GM23248 (cell line): ENCODE measurements at regions not wholly inside any gene's neighbourhood (a gene's known extent, or its start where the extent isn't known, plus 50 kb on each side); places are given as distances from the start of the nearest gene placed in this dataset.

ENCODE experiments used
- EZH2 ChIP-seq: fragments of 200-600 bp; sonication (generic); IDR thresholded peaks from 2 replicates; pipeline ENCODE4 v1.6.1; 2018; ENCODE audit warnings: antibody characterized with exemption, mild to moderate bottlenecking; ENCODE audit not compliant: insufficient read depth, poor library complexity, severe bottlenecking
- EZH2phosphoT487 ChIP-seq: fragments of 200-600 bp; sonication (generic); IDR thresholded peaks from 2 replicates; pipeline ENCODE4 v1.6.1; 2018; ENCODE audit warnings: antibody characterized with exemption, moderate library complexity, mild to moderate bottlenecking, low read depth; ENCODE audit not compliant: insufficient read depth

DNA sequence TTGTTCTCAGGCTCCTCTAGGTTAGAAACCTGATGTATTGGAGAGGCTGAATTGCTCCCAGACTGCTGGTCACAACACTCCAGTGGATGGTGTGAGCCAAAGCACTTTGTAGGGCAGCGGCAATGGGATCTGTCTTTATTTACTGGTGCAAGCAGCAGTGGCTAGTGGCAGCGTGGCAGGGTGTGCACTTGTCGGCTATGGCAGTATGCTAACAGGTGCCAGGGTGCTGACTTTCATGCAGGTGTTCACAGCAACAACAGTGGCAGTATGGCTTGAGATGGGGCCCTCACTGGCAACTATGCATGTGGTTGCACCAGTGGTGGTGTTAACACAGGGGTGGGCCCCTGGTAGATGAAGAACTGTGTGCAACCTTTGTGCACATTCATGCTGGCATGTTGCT, 347.8 kb downstream of the DSC3 start:
- no peak for TF ChIP-seq EZH2
- no peak for TF ChIP-seq EZH2phosphoT487
